Right cardiac atrium (tissue), 5 donors: ENCODE measurements at regions not wholly inside any gene's neighbourhood (a gene's known extent, or its start where the extent isn't known, plus 50 kb on each side); places are given as distances from the start of the nearest gene placed in this dataset.
"Not testable (repeated sequence)": the region's sequence is repeated elsewhere in the genome, so short reads cannot be mapped to it uniquely, and the experiment has no call there.

Experiments
- ATAC-seq, 2 donors: fragments of 200-7000 bp; cut with Tn5 transposase; one replicate each; pipeline versions ENCODE4 v1.8.0 to v1.9.1; 2020; ENCODE audit warnings: moderate library complexity in 2 of 2, mild to moderate bottlenecking in 1 of 2
- DNase-seq, 3 donors: peaks; one replicate each; pipeline ENCODE4 v3.0.0-alpha.2; 2020
- H3K27ac ChIP-seq: one replicate; pipeline ENCODE4 v1.5.1; 2013; ENCODE audit warnings: mild to moderate bottlenecking, low read length, control low read depth, moderate library complexity
- H3K27me3 ChIP-seq: one replicate; pipeline ENCODE4 v1.6.1; 2013; ENCODE audit not compliant: control insufficient read depth, insufficient read depth
- H3K4me1 ChIP-seq: one replicate; pipeline ENCODE4 v1.6.1; 2013; ENCODE audit warnings: low read length; ENCODE audit not compliant: control insufficient read depth, insufficient read depth
- H3K4me3 ChIP-seq: one replicate; pipeline ENCODE4 v1.5.1; 2013; ENCODE audit warnings: low read length, control low read depth
- H3K9me3 ChIP-seq: one replicate; pipeline ENCODE4 v1.6.1; 2013; ENCODE audit warnings: low read length; ENCODE audit not compliant: control insufficient read depth
- WGBS: extraction: QIAGEN DNeasy Blood & Tissue Kit; methylation state at CpG from one replicate; pipeline ENCODE4 v1.1.7; 2013; 5-methylcytosine and 5-hydroxymethylcytosine counted together
- intact Hi-C, 4 donors: fragments of 100-400 bp; cut with DNase I; formaldehyde crosslinking; loops; one replicate each; pipeline versions ENCODE4 v1.11.0 to v1.14.0; 2022 to 2023
- donor health status: healthy with polysubstance abuse.
- donor health status: DM: no; HTN: yes; CAD: no.
- donor health status: DM: no; HTN: no; CAD: no.
- donor health status: DM: no; HTN: yes; CAD: no; lungs with severe emphysema.
- donor health status: DM: yes; HTN: yes; CAD: no.

DNA sequence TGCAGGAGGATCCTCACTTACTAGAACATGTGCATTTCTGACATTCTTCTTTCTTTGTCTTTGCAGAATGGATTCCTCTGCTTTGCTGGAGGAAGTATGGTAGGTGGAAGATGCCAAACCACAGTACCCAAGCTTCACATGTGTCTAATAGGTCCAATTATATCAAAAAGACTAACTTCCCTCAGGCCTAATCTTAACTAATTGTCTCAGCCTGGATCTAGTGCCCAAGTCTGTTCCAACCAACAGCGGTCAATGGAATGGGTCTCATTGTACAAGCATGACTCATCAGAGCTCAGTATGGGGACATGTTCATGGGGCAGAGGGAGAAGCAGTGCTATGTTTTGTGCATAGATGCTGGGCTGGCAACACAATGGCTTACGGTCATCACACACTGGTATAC is 81.6 kb upstream of the CSNK1A1L start:
- 97% methylated on average over 2 of the region's 2 CpGs for WGBS
- H3K27me3 ChIP-seq: no peaks in the 10 kb centered on the region
- no peak for ATAC-seq
- no peaks in the 10 kb centered on the region for H3K4me1 ChIP-seq
- no peak overlapping the region for H3K27ac ChIP-seq
- H3K4me3 ChIP-seq: no peak overlapping the region
- no peak for DNase-seq
- intact Hi-C loops: no loop called here
- H3K9me3 ChIP-seq: no peaks in the 10 kb centered on the region

- intact Hi-C loops: no loop called here
- H3K4me1 ChIP-seq: no peaks in the 10 kb centered on the region
Observed at GRCh38 chr13:37181620-37182019, 76.2 kb upstream of the CSNK1A1L start.

DNA sequence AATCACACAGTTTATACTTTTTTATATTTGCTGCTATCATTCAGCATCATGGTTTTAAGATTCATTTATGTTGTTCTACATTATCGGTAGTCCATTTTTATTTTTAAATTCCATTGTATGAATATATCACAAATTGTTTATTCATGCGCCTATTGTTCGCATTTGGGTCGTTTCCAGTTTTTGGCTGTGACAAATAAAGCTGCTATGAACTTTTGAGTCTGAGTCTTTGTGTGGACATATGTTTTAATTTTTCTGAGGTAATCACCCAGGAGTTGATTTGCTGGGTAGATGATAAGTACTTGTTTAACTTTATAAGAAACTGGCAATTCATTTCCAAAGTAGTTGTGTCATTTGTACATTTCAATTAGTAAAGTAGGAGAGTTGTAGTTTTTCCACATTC is 74.2 kb upstream of the CSNK1A1L start:
- DNase-seq (no peak), ATAC-seq (no peak)
- intact Hi-C loops: no loop called here
- Histone ChIP-seq H3K4me3 (no peak overlapping the region), H3K27ac (no peak overlapping the region), H3K27me3 (no peaks in the 10 kb centered on the region), H3K9me3 (no peaks in the 10 kb centered on the region), H3K4me1 (peaks cover 2% of the 10 kb centered on the region)
- 61% methylated on average over 4 of the region's 4 CpGs for WGBS

More at GRCh38 chr13:37181620-37182019, 76.2 kb upstream of the CSNK1A1L start:
- Histone ChIP-seq H3K27ac (no peak overlapping the region), H3K27me3 (no peaks in the 10 kb centered on the region), H3K4me3 (no peak overlapping the region), H3K9me3 (no peaks in the 10 kb centered on the region)
- ATAC-seq (no peak), DNase-seq (no peak)

DNA sequence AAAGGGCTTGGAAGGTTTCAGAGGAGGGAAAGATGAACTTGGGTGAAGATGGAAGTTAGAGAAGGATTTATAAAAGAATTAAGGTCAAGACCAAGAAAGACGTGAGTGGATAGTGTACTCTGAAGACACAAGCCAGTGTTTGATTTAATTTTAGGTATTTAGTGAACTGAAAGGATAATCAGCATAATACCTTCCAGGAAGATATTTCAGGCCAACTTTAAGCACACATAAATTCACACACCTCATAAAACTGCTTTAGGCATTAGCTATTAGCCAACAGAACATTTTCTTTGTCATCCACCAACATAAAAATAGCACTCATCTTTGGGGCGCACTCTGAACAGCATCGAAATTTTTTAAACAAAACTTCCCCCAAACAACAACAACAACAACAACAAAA is 71.7 kb upstream of the CSNK1A1L start:
- 95% methylated on average over 3 of the region's 3 CpGs for WGBS
- H3K9me3 ChIP-seq: no peaks in the 10 kb centered on the region

DNA sequence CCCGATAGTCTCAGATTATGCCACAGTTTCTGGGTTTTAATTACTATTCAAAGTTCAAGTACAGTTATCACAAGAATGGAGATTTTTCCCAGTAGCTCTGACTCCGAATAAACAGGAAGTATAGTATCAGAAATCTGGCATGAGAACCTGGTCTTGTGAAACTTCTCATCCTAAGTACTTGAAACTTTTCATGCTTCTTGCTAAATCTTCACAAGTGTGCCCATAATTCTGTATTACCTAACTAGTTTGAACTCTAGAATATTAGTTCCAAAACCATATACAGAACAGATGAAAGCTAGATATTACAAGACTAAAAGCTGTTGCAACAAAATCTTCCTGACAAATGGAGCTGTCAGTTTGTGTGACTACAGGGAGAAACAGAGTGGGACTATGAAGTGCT is 70.5 kb upstream of the CSNK1A1L start:
- WGBS: 16% methylated on average over 2 of the region's 2 CpGs
- Histone ChIP-seq H3K9me3 (no peaks in the 10 kb centered on the region), H3K4me3 (no peak overlapping the region), H3K27ac (no peak overlapping the region), H3K27me3 (no peaks in the 10 kb centered on the region), H3K4me1 (peaks cover 2% of the 10 kb centered on the region)
- intact Hi-C loops: no loop called here
- DNase-seq (no peak), ATAC-seq (peak; percentile 76 to 88)

More for the DNA sequence above, 71.7 kb upstream of the CSNK1A1L start:
- DNase-seq (no peak), ATAC-seq (no peak)
- no peak overlapping the region for H3K4me3 ChIP-seq
- H3K27me3 ChIP-seq: no peaks in the 10 kb centered on the region
- no peak overlapping the region for H3K27ac ChIP-seq
- intact Hi-C loops: no loop called here
- H3K4me1 ChIP-seq: peaks cover 2% of the 10 kb centered on the region

GRCh38 chr13:37173214-37173613 is 67.8 kb upstream of the CSNK1A1L start:
- no peak overlapping the region for H3K4me3 ChIP-seq
- H3K4me1 ChIP-seq: peaks cover 2% of the 10 kb centered on the region
- intact Hi-C loops: no loop called here
- no peaks in the 10 kb centered on the region for H3K9me3 ChIP-seq
- H3K27ac ChIP-seq: no peak overlapping the region
- H3K27me3 ChIP-seq: no peaks in the 10 kb centered on the region
- WGBS: 60% methylated on average over 3 of the region's 3 CpGs
- ATAC-seq (no peak), DNase-seq (no peak)

DNA sequence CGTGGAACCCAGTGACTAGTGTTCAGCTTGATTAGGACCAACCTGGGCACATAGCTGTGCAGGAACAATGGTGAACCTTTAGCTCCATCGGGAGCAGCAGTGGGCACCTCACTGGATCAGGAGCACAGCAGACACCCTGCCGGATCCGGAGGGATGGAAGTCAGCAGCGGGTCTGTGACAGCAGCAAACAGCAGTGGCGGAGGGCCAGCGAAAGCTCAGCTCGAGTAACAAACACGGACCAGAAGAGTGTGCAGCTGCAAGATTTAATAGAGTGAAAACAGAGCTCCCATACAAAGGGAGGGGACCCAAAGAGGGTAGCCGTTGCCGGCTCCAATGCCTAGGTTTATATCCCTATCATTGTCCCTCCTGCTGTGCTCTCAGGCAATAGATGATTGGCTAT is 66.8 kb upstream of the CSNK1A1L start:
- H3K27ac ChIP-seq, H3K4me1 ChIP-seq, intact Hi-C loops, H3K4me3 ChIP-seq, ATAC-seq, H3K9me3 ChIP-seq, H3K27me3 ChIP-seq: not testable (repeated sequence)
- 81% methylated on average over 11 of the region's 11 CpGs for WGBS
- peak in 2 of 3 donors; percentile 41 to 61 for DNase-seq

DNA sequence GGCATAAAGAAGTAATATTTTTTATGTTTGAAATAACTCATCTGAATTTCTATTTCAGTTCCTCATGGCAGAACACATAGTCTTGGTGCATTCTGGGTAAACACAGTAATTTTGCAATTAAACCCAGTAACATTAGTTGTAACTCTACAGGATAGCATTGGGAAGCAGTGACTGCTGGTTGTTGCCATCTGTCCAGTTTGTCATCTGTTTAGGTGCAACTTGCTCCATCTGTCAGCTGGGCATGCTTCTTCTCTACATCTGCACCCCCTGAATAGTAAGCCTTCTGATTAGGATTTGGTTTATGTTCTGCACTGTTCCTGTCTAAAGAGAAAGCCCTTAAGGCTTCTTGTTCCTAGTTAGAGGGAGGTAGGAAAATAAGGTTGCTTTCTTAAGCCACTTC is 63.5 kb upstream of the CSNK1A1L start:
- no peak overlapping the region for H3K4me3 ChIP-seq
- no peaks in the 10 kb centered on the region for H3K4me1 ChIP-seq
- H3K27ac ChIP-seq: no peak overlapping the region
- no peak for ATAC-seq
- intact Hi-C loops: no loop called here
- no peak for DNase-seq
- H3K27me3 ChIP-seq: no peaks in the 10 kb centered on the region
- H3K9me3 ChIP-seq: no peaks in the 10 kb centered on the region

DNA sequence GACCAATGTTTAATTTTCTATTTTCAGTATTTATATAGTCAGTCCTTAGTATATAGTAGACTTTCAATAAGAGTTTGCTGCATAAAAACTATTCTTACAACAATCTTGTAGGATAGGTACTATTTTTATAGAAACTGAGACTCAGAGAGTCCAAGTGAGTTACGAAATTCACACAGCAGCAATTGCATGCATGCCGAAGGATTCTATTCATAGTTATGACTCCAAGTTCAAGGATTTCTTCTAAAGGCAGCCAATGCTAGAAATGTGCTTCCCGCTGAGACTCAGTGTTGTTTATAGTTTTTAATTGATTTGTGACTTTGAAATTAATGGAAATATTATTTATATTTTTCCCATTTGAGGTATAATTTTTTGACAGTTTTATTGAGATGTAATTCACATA is 62.7 kb upstream of the CSNK1A1L start:
- no peak overlapping the region for H3K27ac ChIP-seq
- WGBS: 77% methylated on average over 3 of the region's 3 CpGs

GRCh38 chr13:37164635-37165034 is 59.2 kb upstream of the CSNK1A1L start:
- ATAC-seq: no peak
- H3K9me3 ChIP-seq: no peaks in the 10 kb centered on the region
- no peak overlapping the region for H3K27ac ChIP-seq
- no peak for DNase-seq
- intact Hi-C loops: no loop called here
- H3K4me1 ChIP-seq: no peaks in the 10 kb centered on the region
- H3K4me3 ChIP-seq: no peak overlapping the region
- no peaks in the 10 kb centered on the region for H3K27me3 ChIP-seq
- WGBS: 90% methylated on average over 2 of the region's 2 CpGs

More for the DNA sequence above, 62.7 kb upstream of the CSNK1A1L start:
- Histone ChIP-seq H3K4me3 (no peak overlapping the region), H3K27me3 (no peaks in the 10 kb centered on the region), H3K9me3 (no peaks in the 10 kb centered on the region), H3K4me1 (no peaks in the 10 kb centered on the region)
- intact Hi-C loops: no loop called here
- DNase-seq: no peak
- ATAC-seq: no peak

DNA sequence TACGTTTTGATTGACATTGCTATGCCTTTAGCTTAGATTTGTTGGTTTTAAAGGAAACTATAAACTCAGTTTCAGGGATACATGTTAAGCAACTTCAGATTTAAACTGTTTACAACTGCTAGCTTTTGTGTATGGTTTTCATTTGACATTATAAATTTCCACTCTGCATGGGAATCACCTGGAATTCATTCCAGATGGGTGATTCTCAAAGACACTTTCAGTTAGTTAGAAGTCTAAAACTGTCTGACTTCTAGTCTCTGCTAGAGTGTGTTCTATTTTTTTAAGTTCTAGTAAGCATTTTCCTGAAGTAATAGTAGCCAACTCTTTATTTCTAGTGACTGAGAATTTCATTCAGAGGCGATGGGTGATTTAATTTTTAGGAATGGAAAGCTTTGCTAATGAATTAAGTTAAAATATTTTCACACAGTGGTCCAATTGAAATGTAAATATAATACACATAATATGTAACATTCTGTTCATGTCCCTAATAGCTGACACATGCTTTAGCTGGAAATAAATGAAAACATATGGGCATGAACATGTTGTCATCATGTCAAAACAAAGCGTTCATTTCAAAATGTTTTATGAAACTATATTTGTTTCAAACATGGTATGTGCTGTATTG is 58.3 kb upstream of the CSNK1A1L start:
- intact Hi-C loops: no loop called here
- no peaks in the 10 kb centered on the region for H3K4me1 ChIP-seq
- no peak overlapping the region for H3K27ac ChIP-seq
- H3K4me3 ChIP-seq: no peak overlapping the region
- ATAC-seq (no peak), DNase-seq (no peak)
- no peaks in the 10 kb centered on the region for H3K27me3 ChIP-seq
- WGBS: 73% methylated on average over 3 of the region's 3 CpGs
- no peaks in the 10 kb centered on the region for H3K9me3 ChIP-seq

DNA sequence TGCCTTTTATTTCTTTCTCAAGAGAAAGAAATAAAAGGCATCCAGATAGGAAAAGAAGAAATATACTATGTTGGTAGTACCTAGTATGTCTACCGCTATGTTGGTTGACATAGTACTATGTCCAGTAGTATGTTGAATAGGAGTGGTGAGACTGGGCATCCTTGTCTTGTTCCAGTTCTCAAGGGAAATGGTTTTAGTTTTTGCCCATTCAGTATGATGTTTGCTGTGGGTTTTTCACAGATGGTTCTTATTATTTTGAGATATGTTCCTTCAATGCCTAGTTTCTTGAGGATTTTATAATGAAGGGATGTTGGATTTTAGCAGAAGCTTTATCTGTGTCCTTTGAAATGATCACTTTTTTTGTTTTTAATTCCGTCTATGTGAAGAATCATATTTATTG is 53.0 kb upstream of the CSNK1A1L start:
- Histone ChIP-seq H3K4me3 (no peak overlapping the region), H3K27ac (no peak overlapping the region), H3K9me3 (no peaks in the 10 kb centered on the region), H3K4me1 (no peaks in the 10 kb centered on the region), H3K27me3 (no peaks in the 10 kb centered on the region)
- DNase-seq (no peak), ATAC-seq (no peak)
- WGBS: 93% methylated on average over 2 of the region's 2 CpGs
- intact Hi-C loops: no loop called here
